HUES6 (cell line): ENCODE measurements at regions not wholly inside any gene's neighbourhood (a gene's known extent, or its start where the extent isn't known, plus 50 kb on each side); places are given as distances from the start of the nearest gene placed in this dataset.

Experiments used
- H3K27ac ChIP-seq: 2 replicates; pipeline ENCODE4 v1.7.0; 2013; ENCODE audit warnings: low read depth, mild to moderate bottlenecking, low read length, inconsistent platforms
- H3K27me3 ChIP-seq: 2 replicates; pipeline ENCODE4 v1.6.1; 2013; ENCODE audit warnings: low read length; ENCODE audit not compliant: control insufficient read depth, insufficient read depth
- H3K36me3 ChIP-seq: 2 replicates; pipeline ENCODE4 v1.6.1; 2013; ENCODE audit warnings: low read length; ENCODE audit not compliant: control insufficient read depth, insufficient read depth
- H3K4me1 ChIP-seq: 2 replicates; pipeline ENCODE4 v1.6.1; 2013; ENCODE audit warnings: low read length; ENCODE audit not compliant: control insufficient read depth, insufficient read depth
- H3K4me3 ChIP-seq: 2 replicates; pipeline ENCODE4 v1.5.1; 2013; ENCODE audit warnings: low read depth, low read length
- H3K9ac ChIP-seq: one replicate; pipeline ENCODE4 v1.6.1; 2013; ENCODE audit warnings: mild to moderate bottlenecking, low read length
- H3K9me3 ChIP-seq: 2 replicates; pipeline ENCODE4 v1.6.1; 2013; ENCODE audit warnings: low read depth, low read length; ENCODE audit not compliant: control insufficient read depth, insufficient read depth

- H3K4me3 ChIP-seq, result no peak overlapping the region
- H3K9me3 ChIP-seq, result no peaks in the 10 kb centered on the region
- no peaks in the 10 kb centered on the region for H3K27me3 ChIP-seq
- H3K36me3 ChIP-seq, result no peaks in the 10 kb centered on the region
- no peak overlapping the region for H3K9ac ChIP-seq
- H3K4me1 ChIP-seq, result peaks cover 13% of the 10 kb centered on the region; the same call in 1 of the 2 replicates
- H3K27ac ChIP-seq, result no peak overlapping the region
These were observed 1348.3 kb upstream of the CDH9 start for GRCh38 chr5:28386712-28387111.

GRCh38 chr5:28380167-28380566 lies 1341.8 kb upstream of the CDH9 start:
- no peak overlapping the region for H3K4me3 ChIP-seq
- no peaks in the 10 kb centered on the region for H3K9me3 ChIP-seq
- H3K27me3 ChIP-seq, result no peaks in the 10 kb centered on the region
- no peaks in the 10 kb centered on the region for H3K36me3 ChIP-seq
- H3K4me1 ChIP-seq, result no peaks in the 10 kb centered on the region
- no peak overlapping the region for H3K9ac ChIP-seq
- no peak overlapping the region for H3K27ac ChIP-seq

- H3K27ac ChIP-seq, result no peak overlapping the region
- no peak overlapping the region for H3K4me3 ChIP-seq
- H3K4me1 ChIP-seq, result no peaks in the 10 kb centered on the region
- H3K9ac ChIP-seq, result no peak overlapping the region
- no peaks in the 10 kb centered on the region for H3K36me3 ChIP-seq
- 0 out of 2 replicates have a peak, but pooled peaks cover under 1% of the 10 kb centered on the region for H3K9me3 ChIP-seq
- H3K27me3 ChIP-seq, result no peaks in the 10 kb centered on the region
These were observed 1336.1 kb upstream of the CDH9 start for GRCh38 chr5:28374492-28374967.

GRCh38 chr5:28370896-28371295 lies 1332.5 kb upstream of the CDH9 start:
- no peaks in the 10 kb centered on the region for H3K4me1 ChIP-seq
- H3K27ac ChIP-seq, result no peak overlapping the region
- H3K9me3 ChIP-seq, result peaks cover 6% of the 10 kb centered on the region
- H3K36me3 ChIP-seq, result no peaks in the 10 kb centered on the region
- H3K9ac ChIP-seq, result no peak overlapping the region
- H3K4me3 ChIP-seq, result no peak overlapping the region
- H3K27me3 ChIP-seq, result no peaks in the 10 kb centered on the region

GRCh38 chr5:28369418-28369817 lies 1331.0 kb upstream of the CDH9 start:
- no peaks in the 10 kb centered on the region for H3K27me3 ChIP-seq
- H3K4me3 ChIP-seq, result no peak overlapping the region
- H3K9ac ChIP-seq, result no peak overlapping the region
- no peaks in the 10 kb centered on the region for H3K36me3 ChIP-seq
- peaks cover 6% of the 10 kb centered on the region for H3K9me3 ChIP-seq
- no peaks in the 10 kb centered on the region for H3K4me1 ChIP-seq
- H3K27ac ChIP-seq, result no peak overlapping the region

- Histone ChIP-seq H3K4me1 (no peaks in the 10 kb centered on the region), H3K27me3 (no peaks in the 10 kb centered on the region), H3K36me3 (no peaks in the 10 kb centered on the region), H3K9me3 (peaks cover 3% of the 10 kb centered on the region), H3K4me3 (no peak overlapping the region), H3K27ac (no peak overlapping the region), H3K9ac (no peak overlapping the region)
These were observed 1317.4 kb upstream of the CDH9 start for GRCh38 chr5:28355831-28356230.

- Histone ChIP-seq H3K4me3 (no peak overlapping the region), H3K4me1 (no peaks in the 10 kb centered on the region), H3K27me3 (no peaks in the 10 kb centered on the region), H3K36me3 (no peaks in the 10 kb centered on the region), H3K9ac (no peak overlapping the region), H3K9me3 (peaks cover 3% of the 10 kb centered on the region; the same call in 1 of the 2 replicates), H3K27ac (no peak overlapping the region)
These were observed 1308.3 kb upstream of the CDH9 start for GRCh38 chr5:28346696-28347095.

GRCh38 chr5:28344836-28345433 lies 1306.5 kb upstream of the CDH9 start:
- no peaks in the 10 kb centered on the region for H3K4me1 ChIP-seq
- H3K27me3 ChIP-seq, result no peaks in the 10 kb centered on the region
- no peak overlapping the region for H3K27ac ChIP-seq
- no peak overlapping the region for H3K9ac ChIP-seq
- H3K9me3 ChIP-seq, result 0 out of 2 replicates have a peak, but pooled peaks cover 3% of the 10 kb centered on the region
- H3K36me3 ChIP-seq, result no peaks in the 10 kb centered on the region
- H3K4me3 ChIP-seq, result no peak overlapping the region

- H3K36me3 ChIP-seq, result no peaks in the 10 kb centered on the region
- H3K4me1 ChIP-seq, result no peaks in the 10 kb centered on the region
- H3K9me3 ChIP-seq, result no peaks in the 10 kb centered on the region
- H3K27me3 ChIP-seq, result no peaks in the 10 kb centered on the region
- H3K9ac ChIP-seq, result no peak overlapping the region
- no peak overlapping the region for H3K4me3 ChIP-seq
- H3K27ac ChIP-seq, result no peak overlapping the region
These were observed 1290.8 kb upstream of the CDH9 start for GRCh38 chr5:28329176-28329575.

GRCh38 chr5:28328681-28329080 lies 1290.3 kb upstream of the CDH9 start:
- no peak overlapping the region for H3K27ac ChIP-seq
- no peak overlapping the region for H3K9ac ChIP-seq
- H3K36me3 ChIP-seq, result no peaks in the 10 kb centered on the region
- no peak overlapping the region for H3K4me3 ChIP-seq
- H3K4me1 ChIP-seq, result no peaks in the 10 kb centered on the region
- H3K27me3 ChIP-seq, result no peaks in the 10 kb centered on the region
- H3K9me3 ChIP-seq, result no peaks in the 10 kb centered on the region

- H3K4me1 ChIP-seq, result no peaks in the 10 kb centered on the region
- H3K9me3 ChIP-seq, result no peaks in the 10 kb centered on the region
- H3K27ac ChIP-seq, result no peak overlapping the region
- no peak overlapping the region for H3K9ac ChIP-seq
- H3K36me3 ChIP-seq, result no peaks in the 10 kb centered on the region
- H3K27me3 ChIP-seq, result no peaks in the 10 kb centered on the region
- no peak overlapping the region for H3K4me3 ChIP-seq
These were observed 1285.8 kb upstream of the CDH9 start for GRCh38 chr5:28324174-28324573.
